Uterus (tissue), 3 donors: ENCODE measurements at regions not wholly inside any gene's neighbourhood (a gene's known extent, or its start where the extent isn't known, plus 50 kb on each side); places are given as distances from the start of the nearest gene placed in this dataset.

ENCODE experiments used
- DNase-seq, 2 donors: peaks; one replicate each; pipeline ENCODE4 v3.0.0-alpha.2; 2019 to 2020
- H3K27ac ChIP-seq, 2 donors: fragments of 200-600 bp; sonication (generic); 1 replicate in 1 of 2; 2 replicates in 1 of 2; pipeline ENCODE4 v1.5.1; 2016 to 2018
- H3K27me3 ChIP-seq, 2 donors: fragments of 200-600 bp; sonication (generic); one replicate each; pipeline ENCODE4 v1.5.1; 2018 to 2019; ENCODE audit warnings: control low read depth in 1 of 2
- H3K36me3 ChIP-seq, 2 donors: fragments of 200-600 bp; sonication (generic); one replicate each; pipeline ENCODE4 v1.5.1; 2019; ENCODE audit warnings: control low read depth in 1 of 2
- H3K4me1 ChIP-seq, 2 donors: fragments of 200-600 bp; sonication (generic); one replicate each; pipeline ENCODE4 v1.5.1; 2018 to 2019; ENCODE audit warnings: control low read depth in 1 of 2
- H3K4me3 ChIP-seq, 2 donors: fragments of 200-600 bp; sonication (generic); 1 replicate in 1 of 2; 2 replicates in 1 of 2; pipeline ENCODE4 v1.5.1; 2018 to 2019; ENCODE audit warnings: mild to moderate bottlenecking in 1 of 2
- H3K9me3 ChIP-seq, 2 donors: fragments of 200-600 bp; sonication (generic); one replicate each; pipeline ENCODE4 v1.5.1; 2019; ENCODE audit warnings: control low read depth in 1 of 2
- CTCF ChIP-seq, 4 experiments: fragments of 200-600 bp in 2 of 4; fragments of 450-650 bp in 2 of 4; sonication (generic) in 2 of 4; IDR thresholded peaks; one replicate each; pipeline ENCODE4 v1.5.1; 2016 to 2019; ENCODE audit warnings: antibody characterized with exemption in 4 of 4, mild to moderate bottlenecking in 2 of 4, moderate library complexity in 1 of 4
- POLR2A ChIP-seq, 2 donors: fragments of 450-650 bp; IDR thresholded peaks; one replicate each; pipeline ENCODE4 v1.6.1; 2016; ENCODE audit warnings: antibody characterized with exemption in 2 of 2, mild to moderate bottlenecking in 1 of 2, moderate library complexity in 1 of 2
- intact Hi-C: fragments of 100-400 bp; cut with DNase I; formaldehyde crosslinking; loops from one replicate; pipeline ENCODE4 v1.15.1; 2023; ENCODE audit warnings: low total_unique reads
- donor health status: DM: yes; HTN: yes; CAD: no.

DNA sequence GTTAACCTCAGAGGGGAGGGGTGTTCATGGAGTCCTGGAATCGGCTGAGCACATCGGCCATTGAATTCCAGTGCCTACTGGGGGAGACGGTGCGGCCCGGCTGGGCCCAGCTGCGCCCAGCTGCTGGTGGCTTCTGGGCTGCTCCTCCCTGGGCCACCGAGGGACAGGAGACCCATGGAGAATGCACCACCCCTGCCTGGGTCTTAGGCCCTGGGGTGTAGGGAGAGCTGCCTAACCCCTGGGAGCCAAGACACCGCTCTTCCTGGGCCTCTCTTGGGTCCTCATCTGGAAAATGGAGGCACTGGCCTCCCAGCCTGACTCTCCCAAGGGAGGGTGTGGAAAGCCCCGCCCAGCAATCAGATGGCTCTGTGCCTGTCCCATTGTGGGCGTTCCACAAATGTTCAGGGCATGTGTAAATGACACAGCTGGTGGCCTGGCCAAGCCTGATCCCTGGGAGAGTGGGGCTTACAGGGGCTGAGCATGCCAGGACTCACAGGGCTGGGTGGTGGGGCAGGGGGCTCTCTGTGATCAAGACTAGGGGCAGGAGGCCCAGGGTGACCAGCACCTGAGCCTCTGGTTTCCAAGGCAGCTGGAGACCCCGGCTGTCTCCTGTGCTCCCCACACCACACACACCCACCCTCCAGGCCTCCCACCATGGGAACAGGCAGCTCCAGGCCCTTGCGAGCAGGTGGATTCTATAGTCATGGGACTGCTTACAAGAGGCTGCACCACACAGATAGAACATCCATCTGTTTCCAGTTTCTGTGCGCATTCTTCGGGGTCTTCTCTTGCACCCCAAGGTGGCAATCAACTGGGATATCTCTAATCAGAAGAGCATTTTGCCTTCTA, 150.9 kb downstream of the URI1 start:
- no peaks in the 10 kb centered on the region for H3K36me3 ChIP-seq
- DNase-seq, result no peak
- H3K27ac ChIP-seq, result no peak overlapping the region
- H3K4me3 ChIP-seq, result no peak overlapping the region
- H3K4me1 ChIP-seq, result no peaks in the 10 kb centered on the region
- H3K27me3 ChIP-seq, result no peaks in the 10 kb centered on the region
- no peak for TF ChIP-seq POLR2A (IDR thresholded peaks at IDR 0.05)
- TF ChIP-seq CTCF (IDR thresholded peaks at IDR 0.05), result no peak
- no peaks in the 10 kb centered on the region for H3K9me3 ChIP-seq
- intact Hi-C loops, result no loop called here

DNA sequence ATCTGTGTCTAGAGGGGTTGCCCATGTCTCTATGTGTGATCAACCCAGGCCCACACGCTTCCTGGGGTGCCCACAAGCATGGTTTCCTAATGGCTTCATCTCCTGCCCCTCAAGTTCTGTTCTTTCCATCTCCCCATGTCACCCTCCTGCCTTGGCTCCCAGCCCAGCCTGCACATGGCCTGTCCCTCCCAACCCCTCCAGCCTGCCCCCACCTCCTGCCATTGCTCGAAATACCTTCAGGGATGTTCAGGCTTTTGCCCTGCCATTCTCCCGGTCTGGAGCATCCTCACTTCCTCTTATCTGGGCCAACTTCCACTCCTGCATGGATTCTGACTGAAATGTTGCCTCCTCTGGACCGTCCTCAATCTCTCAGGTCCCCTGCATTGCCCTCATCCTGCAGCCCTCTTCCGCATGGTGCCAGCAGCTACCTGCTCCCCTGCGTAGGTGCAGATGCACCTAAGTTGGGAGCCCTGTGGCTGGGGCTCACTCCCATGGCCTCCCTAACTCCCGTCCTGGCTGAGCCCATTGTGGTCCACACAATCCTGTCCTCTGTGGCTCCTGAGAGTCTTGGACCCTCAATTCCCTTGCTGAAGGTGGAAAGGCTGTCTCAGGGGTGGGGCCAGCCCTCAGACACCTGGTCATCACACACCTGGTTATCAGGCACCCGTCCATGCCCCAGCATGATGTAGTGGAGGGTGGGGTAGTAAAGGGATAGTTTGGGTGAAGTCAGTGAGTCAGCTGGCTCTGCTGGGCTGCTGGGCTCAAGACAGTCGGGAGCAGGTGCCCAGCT, 152.1 kb downstream of the URI1 start:
- H3K4me3 ChIP-seq, result no peak overlapping the region
- H3K36me3 ChIP-seq, result no peaks in the 10 kb centered on the region
- no peaks in the 10 kb centered on the region for H3K9me3 ChIP-seq
- DNase-seq, result no peak
- H3K4me1 ChIP-seq, result no peaks in the 10 kb centered on the region
- H3K27ac ChIP-seq, result no peak overlapping the region
- no peak for TF ChIP-seq CTCF (IDR thresholded peaks at IDR 0.05)
- TF ChIP-seq POLR2A (IDR thresholded peaks at IDR 0.05), result no peak
- no peaks in the 10 kb centered on the region for H3K27me3 ChIP-seq
- intact Hi-C loops, result no loop called here

- intact Hi-C loops, result no loop called here
- Histone ChIP-seq H3K9me3 (no peaks in the 10 kb centered on the region), H3K27ac (no peak overlapping the region), H3K36me3 (no peaks in the 10 kb centered on the region), H3K4me1 (no peaks in the 10 kb centered on the region), H3K4me3 (no peak overlapping the region), H3K27me3 (no peaks in the 10 kb centered on the region)
- DNase-seq, result no peak
- TF ChIP-seq CTCF (IDR thresholded peaks at IDR 0.05), result no peak
- TF ChIP-seq POLR2A (IDR thresholded peaks at IDR 0.05), result no peak
Observed at GRCh38 chr19:30094756-30095140, 152.7 kb downstream of the URI1 start.

- Histone ChIP-seq H3K4me1 (no peaks in the 10 kb centered on the region), H3K9me3 (no peaks in the 10 kb centered on the region), H3K27ac (no peak overlapping the region), H3K4me3 (no peak overlapping the region), H3K27me3 (no peaks in the 10 kb centered on the region), H3K36me3 (no peaks in the 10 kb centered on the region)
- DNase-seq, result no peak
- intact Hi-C loops, result no loop called here
- TF ChIP-seq POLR2A (IDR thresholded peaks at IDR 0.05) (no peak), CTCF (IDR thresholded peaks at IDR 0.05) (no peak)
Observed at GRCh38 chr19:30095171-30095570, 153.1 kb downstream of the URI1 start.
